Gastroesophageal sphincter (tissue), 4 donors: ENCODE measurements at regions not wholly inside any gene's neighbourhood (a gene's known extent, or its start where the extent isn't known, plus 50 kb on each side); places are given as distances from the start of the nearest gene placed in this dataset.
A peak's percentile ranks its signal among the peaks of the same experiment; 100 is the strongest.
"Not testable (repeated sequence)": the region's sequence is repeated elsewhere in the genome, so short reads cannot be mapped to it uniquely, and the experiment has no call there.

Source experiments
- ATAC-seq: fragments of 150-250 bp; one replicate; pipeline ENCODE4 v1.9.1; 2016; ENCODE audit warnings: mild to moderate bottlenecking, moderate library complexity
- H3K27ac ChIP-seq, 4 donors: fragments of 200-600 bp; sonication (generic) in 3 of 4; 1 replicate in 3 of 4; 2 replicates in 1 of 4; pipeline ENCODE4 v1.5.1; 2016 to 2019
- H3K27me3 ChIP-seq: fragments of 200-600 bp; sonication (generic); one replicate; pipeline ENCODE4 v1.5.1; 2019
- H3K36me3 ChIP-seq, 2 donors: fragments of 200-600 bp; sonication (generic); one replicate each; pipeline ENCODE4 v1.5.1; 2019; ENCODE audit warnings: control low read depth in 1 of 2
- H3K4me1 ChIP-seq, 3 donors: fragments of 200-600 bp; sonication (generic); 1 replicate in 2 of 3; 2 replicates in 1 of 3; pipeline ENCODE4 v1.5.1; 2016 to 2019; ENCODE audit warnings: control low read depth in 2 of 3
- H3K4me3 ChIP-seq, 2 donors: fragments of 200-600 bp; sonication (generic); one replicate each; pipeline ENCODE4 v1.5.1; 2019; ENCODE audit warnings: mild to moderate bottlenecking in 1 of 2, moderate library complexity in 1 of 2
- H3K9me3 ChIP-seq, 3 donors: fragments of 200-600 bp; sonication (generic); one replicate each; pipeline ENCODE4 v1.5.1; 2017 to 2019; ENCODE audit warnings: control low read depth in 2 of 3
- CTCF ChIP-seq, 4 experiments: fragments of 200-600 bp in 2 of 4; fragments of 450-650 bp in 2 of 4; sonication (generic) in 1 of 4; IDR thresholded peaks; one replicate each; pipeline ENCODE4 v1.5.1; 2017 to 2019; ENCODE audit warnings: antibody characterized with exemption in 4 of 4, mild to moderate bottlenecking in 2 of 4, moderate library complexity in 2 of 4
- EP300 ChIP-seq: sonication (generic); formaldehyde crosslinking; IDR thresholded peaks from one replicate; pipeline ENCODE4 v1.6.1; 2017; ENCODE audit warnings: antibody characterized with exemption, mild to moderate bottlenecking
- POLR2A ChIP-seq, 2 donors: fragments of 450-650 bp; IDR thresholded peaks; one replicate each; pipeline ENCODE4 v1.6.1; 2017; ENCODE audit warnings: antibody characterized with exemption in 2 of 2, mild to moderate bottlenecking in 2 of 2, moderate library complexity in 1 of 2
- POLR2AphosphoS5 ChIP-seq: sonication (generic); formaldehyde crosslinking; IDR thresholded peaks from one replicate; pipeline ENCODE4 v1.6.1; 2017; ENCODE audit warnings: antibody characterized with exemption
- WGBS, 2 donors: methylation state at CpG; one replicate each; pipeline ENCODE4 v1.1.5; 2018; ENCODE audit warnings: low coverage in 1 of 2; 5-methylcytosine and 5-hydroxymethylcytosine counted together

GRCh38 chr9:31030741-31031202, 1353.7 kb upstream of the ACO1 start:
- Histone ChIP-seq H3K9me3 (no peaks in the 10 kb centered on the region), H3K27me3 (no peaks in the 10 kb centered on the region), H3K27ac (no peak overlapping the region), H3K36me3 (no peaks in the 10 kb centered on the region), H3K4me3 (peak overlapping the region; percentile 13 to 24), H3K4me1 (peaks cover 0 to 10% (median 0%) of the 10 kb centered on the region in 3 donors)
- ATAC-seq: no peak
- 2 to 3% methylated on average over 6 of the region's 6 CpGs for WGBS, 2 donors
- TF ChIP-seq POLR2AphosphoS5 (no peak), EP300 (no peak), POLR2A (IDR thresholded peaks at IDR 0.05) (no peak), CTCF (IDR thresholded peaks at IDR 0.05) (no peak)

- Histone ChIP-seq H3K36me3 (no peaks in the 10 kb centered on the region), H3K4me1 (peaks cover 0 to 10% (median 0%) of the 10 kb centered on the region in 3 donors), H3K4me3 (no peak overlapping the region), H3K27me3 (no peaks in the 10 kb centered on the region), H3K27ac (no peak overlapping the region), H3K9me3 (no peaks in the 10 kb centered on the region)
- no peak for ATAC-seq
- WGBS, 2 donors: 84 to 90% methylated on average over 3 of the region's 3 CpGs
- TF ChIP-seq EP300: no peak
- TF ChIP-seq CTCF (IDR thresholded peaks at IDR 0.05): no peak
Observed at GRCh38 chr9:31032206-31032605, 1352.2 kb upstream of the ACO1 start.

- Histone ChIP-seq H3K36me3 (no peaks in the 10 kb centered on the region), H3K9me3 (no peaks in the 10 kb centered on the region), H3K4me3 (no peak overlapping the region), H3K4me1 (peaks cover 0 to 10% (median 0%) of the 10 kb centered on the region in 3 donors), H3K27ac (no peak overlapping the region), H3K27me3 (no peaks in the 10 kb centered on the region)
- no peak for ATAC-seq
- TF ChIP-seq EP300 (no peak), POLR2A (IDR thresholded peaks at IDR 0.05) (no peak), CTCF (IDR thresholded peaks at IDR 0.05) (no peak), POLR2AphosphoS5 (no peak)
- WGBS, 2 donors: 17 to 66% methylated on average over 1 to 4 of the region's 4 CpGs
Observed at GRCh38 chr9:31034311-31034710, 1350.1 kb upstream of the ACO1 start.

- Histone ChIP-seq H3K36me3 (no peaks in the 10 kb centered on the region), H3K9me3 (peaks cover 0 to 3% (median 0%) of the 10 kb centered on the region in 3 donors), H3K4me1 (no peaks in the 10 kb centered on the region), H3K4me3 (no peak overlapping the region), H3K27me3 (no peaks in the 10 kb centered on the region), H3K27ac (no peak overlapping the region)
- TF ChIP-seq CTCF (IDR thresholded peaks at IDR 0.05) (no peak), EP300 (no peak), POLR2A (IDR thresholded peaks at IDR 0.05) (no peak), POLR2AphosphoS5 (no peak)
- 74 to 88% methylated on average over 4 of the region's 4 CpGs for WGBS, 2 donors
- no peak for ATAC-seq
Observed at GRCh38 chr9:31040564-31040963, 1343.9 kb upstream of the ACO1 start.

GRCh38 chr9:31045810-31046209, 1338.6 kb upstream of the ACO1 start:
- no peak for ATAC-seq
- no peak for TF ChIP-seq POLR2AphosphoS5
- no peak for TF ChIP-seq EP300
- 92 to 100% methylated on average over 1 of the region's 1 CpG for WGBS, 2 donors
- Histone ChIP-seq H3K9me3 (peaks cover 0 to 3% (median 0%) of the 10 kb centered on the region in 3 donors), H3K27me3 (no peaks in the 10 kb centered on the region), H3K27ac (no peak overlapping the region), H3K4me3 (no peak overlapping the region), H3K36me3 (no peaks in the 10 kb centered on the region), H3K4me1 (no peaks in the 10 kb centered on the region)

GRCh38 chr9:31061592-31061991, 1322.9 kb upstream of the ACO1 start:
- H3K4me1 ChIP-seq, H3K4me3 ChIP-seq, H3K9me3 ChIP-seq, ATAC-seq, H3K27me3 ChIP-seq, H3K27ac ChIP-seq, H3K36me3 ChIP-seq: not testable (repeated sequence)
- whole genome bisulfite sequencing, 2 donors: 90% methylated on average over 4 of the region's 15 CpGs; no CpG with 5 or more reads in 1 of the 2 donors
